ENCODE measurements at regions not wholly inside any gene's neighbourhood (a gene's known extent, or its start where the extent isn't known, plus 50 kb on each side); places are given as distances from the start of the nearest gene placed in this dataset.

DNA sequence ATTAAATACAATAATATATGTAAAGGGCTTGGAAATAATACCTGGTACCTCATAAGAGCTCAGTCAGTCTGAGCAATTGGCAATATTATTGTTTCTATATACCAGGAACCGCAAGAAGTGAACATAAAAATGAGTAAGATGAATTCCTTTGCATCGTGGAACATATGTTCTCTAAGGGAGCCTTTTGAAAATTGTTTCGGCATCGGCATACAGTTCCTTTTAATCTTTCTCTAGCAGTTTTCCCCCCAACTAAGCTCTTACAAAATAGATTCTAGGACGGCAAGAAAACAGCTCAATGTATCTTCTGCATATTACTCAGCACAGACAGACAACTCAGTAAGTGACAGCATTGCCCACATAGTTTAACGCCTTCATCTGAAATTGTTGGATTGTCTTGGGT lies 426.6 kb upstream of the WWC1 start:
- DNase-seq (ENCODE audit: low read depth, low spot score): no peak
- in situ Hi-C loops (cut with HindIII; ENCODE audit: low pct_unique_long_range_greater_than_20kb, low sequenced_read_pairs): no loop called here

DNA sequence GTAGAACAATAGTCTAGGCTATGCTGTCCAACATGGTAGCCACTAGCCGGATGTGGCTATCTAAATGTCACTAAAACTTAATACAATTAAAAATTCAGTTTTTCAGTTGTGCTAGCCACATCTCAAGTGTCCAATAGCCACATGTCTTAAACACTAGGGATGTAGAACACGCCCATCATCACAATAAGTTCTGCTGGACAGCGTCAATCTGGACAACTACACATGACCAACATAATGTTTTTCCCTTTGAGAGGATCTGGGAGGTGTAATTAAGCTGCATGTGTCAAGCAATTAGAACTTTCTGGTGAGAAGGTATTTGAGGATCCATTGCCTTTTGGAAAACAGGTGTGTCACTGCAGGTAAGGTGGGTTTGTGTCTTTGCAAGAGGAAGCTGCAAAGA lies 424.6 kb upstream of the WWC1 start:
- DNase-seq (ENCODE audit: low read depth, low spot score): no peak
- in situ Hi-C loops (cut with HindIII; ENCODE audit: low pct_unique_long_range_greater_than_20kb, low sequenced_read_pairs): no loop called here

DNA sequence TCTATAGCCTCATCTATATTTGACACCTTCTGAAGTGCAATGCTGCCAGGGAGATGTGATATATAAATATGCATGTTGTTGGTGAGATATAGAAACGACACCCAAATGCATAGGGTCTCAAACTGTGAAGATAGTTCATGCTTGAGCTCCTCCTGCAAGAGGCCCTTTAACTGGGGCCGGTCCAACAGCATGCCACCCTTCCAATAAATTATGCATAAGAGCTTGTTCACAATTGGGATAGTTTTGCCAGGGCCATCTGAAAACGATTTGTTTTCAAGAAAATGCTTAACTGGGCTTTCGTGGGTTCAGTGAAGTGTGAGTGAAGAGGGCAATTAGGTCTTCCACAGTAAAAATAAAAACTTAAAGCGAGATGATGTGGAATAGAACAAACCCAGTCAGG lies 424.2 kb upstream of the WWC1 start:
- in situ Hi-C loops (cut with HindIII; ENCODE audit: low pct_unique_long_range_greater_than_20kb, low sequenced_read_pairs): no loop called here
- DNase-seq (ENCODE audit: low read depth, low spot score): no peak

DNA sequence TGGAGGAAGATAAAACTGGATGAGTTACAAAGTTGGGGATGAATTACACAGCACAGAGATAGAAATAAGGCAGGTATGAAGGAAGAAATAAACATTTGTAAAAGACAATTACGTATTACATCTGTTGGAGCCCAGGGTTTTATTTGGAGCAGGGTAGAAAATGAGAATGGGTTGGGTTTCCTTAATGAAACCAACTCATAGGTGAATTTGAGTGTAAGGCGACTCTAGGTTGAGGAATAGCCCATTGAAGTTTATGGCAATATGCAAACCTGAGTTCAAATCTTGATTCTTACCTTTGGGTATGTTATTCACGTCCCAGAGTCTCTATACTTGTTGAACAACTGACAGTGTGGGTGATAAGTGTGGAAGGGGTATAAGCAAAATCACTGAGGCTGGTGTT lies 422.3 kb upstream of the WWC1 start:
- no peak for DNase-seq (ENCODE audit: low read depth, low spot score)
- in situ Hi-C loops (cut with HindIII; ENCODE audit: low pct_unique_long_range_greater_than_20kb, low sequenced_read_pairs): no loop called here

DNA sequence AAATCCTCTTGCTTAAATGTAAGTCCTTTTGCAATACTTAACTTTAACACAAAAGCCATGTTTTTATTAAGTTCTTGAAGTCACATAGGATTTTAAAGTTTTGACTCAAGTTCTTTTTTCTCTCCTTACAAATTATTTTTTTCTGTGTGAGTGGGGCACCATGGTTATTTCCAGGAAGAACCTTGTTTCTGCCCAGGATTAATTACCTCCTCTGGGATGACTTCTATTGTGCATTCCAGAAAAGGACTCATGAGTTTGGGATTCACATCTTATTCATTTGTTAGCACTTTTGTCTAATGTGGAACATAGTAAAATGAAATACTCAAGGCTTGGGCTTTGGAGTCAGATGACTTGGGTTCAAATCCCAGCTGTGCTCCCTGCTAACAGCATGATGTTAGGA lies 421.4 kb upstream of the WWC1 start:
- DNase-seq (ENCODE audit: low read depth, low spot score): no peak
- in situ Hi-C loops (cut with HindIII; ENCODE audit: low pct_unique_long_range_greater_than_20kb, low sequenced_read_pairs): no loop called here

DNA sequence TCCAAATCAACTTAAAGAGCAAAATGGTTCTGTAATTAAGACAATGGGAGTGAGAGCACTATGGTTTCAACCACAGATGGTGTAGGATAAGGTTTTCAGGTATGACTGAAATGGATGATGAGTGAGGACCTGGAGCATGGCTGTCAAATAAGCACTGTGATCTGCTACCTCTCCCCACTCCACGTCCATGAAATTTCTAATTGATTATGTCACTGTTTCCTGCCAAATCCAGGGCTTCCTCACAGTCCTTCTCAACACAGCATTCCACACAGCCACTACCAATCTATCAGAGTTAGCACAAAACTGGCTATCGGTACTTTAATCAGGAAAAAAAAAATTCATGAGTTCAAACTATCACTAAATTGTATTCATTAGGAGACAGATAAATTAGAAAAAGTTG lies 420.4 kb upstream of the WWC1 start:
- no peak for DNase-seq (ENCODE audit: low read depth, low spot score)
- in situ Hi-C loops (cut with HindIII; ENCODE audit: low pct_unique_long_range_greater_than_20kb, low sequenced_read_pairs): no loop called here

DNA sequence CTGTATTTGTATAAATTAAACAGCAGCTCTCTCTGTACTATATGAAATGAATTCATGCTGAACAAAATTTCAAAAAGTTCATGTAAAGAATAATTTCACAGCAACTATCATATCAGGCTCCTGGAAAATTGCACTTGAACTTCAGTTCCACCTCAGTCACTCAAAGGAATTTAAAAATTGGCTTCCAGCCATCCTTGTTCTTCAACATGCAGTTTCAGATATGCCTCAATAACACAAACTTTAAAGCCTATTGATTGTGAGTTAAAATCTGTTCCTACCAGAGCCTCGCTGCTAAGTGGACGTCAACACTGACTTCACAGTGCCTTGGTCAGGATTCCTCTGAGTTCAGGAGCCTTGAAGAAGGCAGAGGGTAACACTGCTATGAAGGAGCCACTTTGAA lies 418.7 kb upstream of the WWC1 start:
- in situ Hi-C loops (cut with HindIII; ENCODE audit: low pct_unique_long_range_greater_than_20kb, low sequenced_read_pairs): no loop called here
- DNase-seq (ENCODE audit: low read depth, low spot score): no peak

DNA sequence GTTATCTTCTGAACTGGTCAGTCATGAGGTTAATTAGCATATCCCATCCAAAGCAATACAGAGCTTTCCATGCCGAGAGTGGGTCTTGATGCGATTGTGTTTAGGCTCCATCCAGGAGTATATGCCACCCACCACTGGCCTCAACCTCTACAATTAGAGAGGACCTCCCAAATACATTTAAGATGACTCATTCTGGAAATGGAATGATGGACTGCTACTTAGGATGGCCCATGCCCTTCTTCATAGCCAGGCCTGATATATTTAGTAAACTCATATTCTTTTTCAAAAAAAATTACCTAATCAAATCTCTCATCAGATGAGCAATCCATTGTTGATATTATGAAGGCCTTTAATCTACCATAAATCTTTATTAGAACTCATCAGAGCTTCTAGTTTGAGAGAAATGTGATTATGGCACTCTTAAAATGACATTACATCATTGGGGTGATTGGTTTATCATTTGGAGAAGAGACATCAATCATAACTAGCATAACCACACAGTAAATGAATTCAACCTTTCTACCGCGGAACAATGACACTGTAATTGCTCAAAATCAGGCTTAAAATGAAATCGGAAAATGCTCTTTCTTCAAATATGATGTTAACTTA lies 414.2 kb upstream of the WWC1 start:
- in situ Hi-C loops (cut with HindIII; ENCODE audit: low pct_unique_long_range_greater_than_20kb, low sequenced_read_pairs): no loop called here
- no peak for DNase-seq (ENCODE audit: low read depth, low spot score)

DNA sequence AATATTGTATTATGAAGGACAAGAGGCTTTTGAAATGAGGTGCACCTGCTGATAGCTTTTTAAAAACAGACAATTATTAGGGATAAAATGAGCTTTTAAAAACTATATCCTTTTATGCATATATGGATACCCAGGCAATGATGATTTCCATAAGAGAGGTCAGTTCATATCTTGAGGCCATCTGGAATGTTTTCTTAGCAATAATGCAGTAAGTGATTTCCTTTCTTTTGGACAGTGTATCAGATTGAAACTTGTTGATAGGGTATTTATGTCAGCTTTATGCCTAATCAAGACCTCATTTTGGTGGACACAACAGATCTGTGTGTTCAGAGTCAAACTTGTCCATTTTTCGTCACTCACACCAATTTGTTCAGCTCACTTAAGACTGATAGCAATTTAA lies 413.5 kb upstream of the WWC1 start:
- in situ Hi-C loops (cut with HindIII; ENCODE audit: low pct_unique_long_range_greater_than_20kb, low sequenced_read_pairs): no loop called here
- no peak for DNase-seq (ENCODE audit: low read depth, low spot score)

DNA sequence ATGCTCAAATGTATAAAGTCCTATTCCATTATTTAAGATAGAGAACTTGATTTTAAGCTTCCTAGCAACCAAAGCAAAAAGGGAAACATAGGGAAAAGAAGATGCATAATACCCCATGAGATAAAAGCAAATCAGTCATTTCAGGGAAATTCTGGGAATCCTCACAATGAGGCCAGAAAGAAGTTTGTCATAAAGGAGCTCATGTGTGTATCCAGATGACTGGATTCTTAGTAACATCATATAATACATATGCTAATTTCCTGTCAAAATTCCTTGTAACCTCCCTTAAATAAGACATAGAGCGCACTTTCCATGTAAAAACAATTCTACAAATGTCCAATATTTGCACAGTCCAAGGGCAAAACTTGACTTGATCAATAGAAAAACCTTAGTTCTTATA lies 411.0 kb upstream of the WWC1 start:
- DNase-seq (ENCODE audit: low read depth, low spot score): no peak
- in situ Hi-C loops (cut with HindIII; ENCODE audit: low pct_unique_long_range_greater_than_20kb, low sequenced_read_pairs): no loop called here

DNA sequence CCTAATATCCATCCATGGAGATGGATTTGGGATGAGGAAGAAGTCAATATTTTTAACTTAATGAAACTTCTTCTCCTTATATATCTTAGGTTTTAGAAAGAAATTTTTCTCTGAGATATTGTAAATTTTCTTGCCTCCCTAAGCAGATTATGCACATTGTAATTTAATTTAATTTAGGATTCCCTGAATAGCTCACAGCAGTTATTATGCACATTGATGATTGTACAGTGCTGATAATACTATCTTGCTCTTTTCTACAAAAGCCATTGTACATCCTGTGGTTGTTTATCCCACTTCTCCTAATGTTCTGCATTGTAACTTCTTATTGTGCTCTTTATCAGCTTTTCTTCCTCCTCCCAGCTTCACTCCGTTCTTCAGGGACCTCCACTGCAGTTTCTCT lies 410.4 kb upstream of the WWC1 start:
- in situ Hi-C loops (cut with HindIII; ENCODE audit: low pct_unique_long_range_greater_than_20kb, low sequenced_read_pairs): no loop called here
- no peak for DNase-seq (ENCODE audit: low read depth, low spot score)

DNA sequence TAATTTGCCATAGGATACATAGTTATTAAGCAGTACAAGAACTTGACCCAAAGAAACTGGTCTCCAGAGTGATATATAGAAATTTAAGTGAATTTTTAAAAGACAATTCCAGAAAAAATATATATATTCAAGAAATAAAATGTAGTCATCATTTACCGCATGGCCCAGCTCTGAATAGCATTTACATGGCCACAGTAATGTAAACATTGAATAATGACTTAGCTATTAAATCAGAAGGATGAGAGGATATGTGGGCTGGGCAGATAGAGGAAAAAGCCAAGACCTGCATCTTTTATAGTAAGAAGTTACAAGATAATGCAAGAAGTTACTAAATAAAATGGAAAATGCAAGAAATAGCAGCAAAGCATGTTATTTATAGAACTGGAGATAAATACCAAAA lies 405.2 kb upstream of the WWC1 start:
- no peak for DNase-seq (ENCODE audit: low read depth, low spot score)
- in situ Hi-C loops (cut with HindIII; ENCODE audit: low pct_unique_long_range_greater_than_20kb, low sequenced_read_pairs): no loop called here

DNA sequence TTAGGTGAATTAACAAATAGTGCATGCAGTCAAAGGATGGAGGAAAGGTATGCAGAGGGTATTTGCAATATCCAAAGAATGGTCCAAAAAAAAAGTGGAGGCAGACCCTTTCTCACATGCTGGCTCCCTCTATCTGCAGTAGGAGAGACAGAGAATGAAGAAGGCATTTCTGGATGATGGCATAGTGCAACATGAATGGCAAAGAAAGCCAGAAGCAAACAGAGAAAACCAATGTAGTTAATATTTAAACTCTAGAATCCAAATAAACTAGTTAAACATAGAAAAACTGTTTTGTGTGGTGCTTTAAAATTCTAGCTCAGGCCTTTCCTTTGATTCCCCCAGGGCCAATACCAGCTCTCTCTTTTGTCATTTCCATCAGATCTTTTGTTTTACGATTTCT lies 403.1 kb upstream of the WWC1 start:
- DNase-seq (ENCODE audit: low read depth, low spot score): no peak
- in situ Hi-C loops (cut with HindIII; ENCODE audit: low pct_unique_long_range_greater_than_20kb, low sequenced_read_pairs): no loop called here

DNA sequence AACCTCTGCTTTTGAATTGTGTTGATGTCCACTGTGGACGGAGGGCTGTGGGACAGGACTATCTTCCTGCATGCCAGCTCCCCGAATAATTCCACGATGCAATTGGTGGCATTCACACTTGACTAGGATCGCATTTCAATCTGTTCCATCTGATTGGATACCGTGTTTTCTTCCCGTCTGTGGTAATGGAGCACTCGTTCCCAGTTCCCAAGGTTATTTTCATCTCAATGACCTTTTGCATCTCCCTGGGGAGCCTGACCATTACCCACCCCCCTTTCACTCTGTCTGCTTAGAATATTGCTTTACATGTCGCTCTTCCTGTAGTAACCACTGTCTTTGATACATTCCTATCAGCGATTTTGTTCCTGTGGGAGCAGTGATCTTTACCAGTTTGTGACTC lies 402.2 kb upstream of the WWC1 start:
- DNase-seq (ENCODE audit: low read depth, low spot score): no peak
- in situ Hi-C loops (cut with HindIII; ENCODE audit: low pct_unique_long_range_greater_than_20kb, low sequenced_read_pairs): no loop called here

DNA sequence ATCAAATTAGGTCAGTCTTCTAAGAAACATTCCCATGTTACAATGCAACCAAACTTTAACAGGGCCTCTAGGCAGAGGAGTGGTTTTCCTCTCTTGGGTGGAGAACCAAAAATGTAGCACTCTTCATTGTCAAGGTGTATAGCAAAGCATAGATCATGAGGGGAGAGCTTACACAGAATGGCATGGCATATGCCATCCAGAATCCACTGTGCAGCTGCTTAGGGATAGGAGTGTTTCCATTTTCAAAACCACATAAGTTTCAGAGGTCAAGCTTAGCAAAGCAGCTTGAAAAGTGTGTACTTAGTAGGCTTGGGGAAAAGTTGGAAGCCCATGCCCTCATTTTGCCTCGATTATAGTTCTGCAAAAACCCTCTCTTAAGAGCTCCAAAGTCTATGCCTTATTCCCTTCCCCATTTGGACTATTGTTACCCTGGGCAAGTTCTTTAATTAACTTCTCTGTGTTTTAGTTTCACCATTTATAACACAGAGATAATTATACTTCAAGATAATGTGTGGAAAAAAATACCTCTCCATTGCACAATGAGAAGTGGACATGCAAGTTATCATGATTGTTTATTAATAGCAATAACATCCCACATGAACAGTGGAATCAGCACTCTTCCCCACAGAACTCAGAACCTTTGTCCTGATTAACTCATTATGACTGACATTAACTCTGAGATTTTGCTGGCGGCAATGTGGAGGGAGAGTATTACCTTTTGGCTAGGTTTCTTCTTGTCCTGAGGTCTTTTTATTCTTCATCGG lies 398.9 kb upstream of the WWC1 start:
- DNase-seq (ENCODE audit: low read depth, low spot score): no peak
- in situ Hi-C loops (cut with HindIII; ENCODE audit: low pct_unique_long_range_greater_than_20kb, low sequenced_read_pairs): no loop called here

DNA sequence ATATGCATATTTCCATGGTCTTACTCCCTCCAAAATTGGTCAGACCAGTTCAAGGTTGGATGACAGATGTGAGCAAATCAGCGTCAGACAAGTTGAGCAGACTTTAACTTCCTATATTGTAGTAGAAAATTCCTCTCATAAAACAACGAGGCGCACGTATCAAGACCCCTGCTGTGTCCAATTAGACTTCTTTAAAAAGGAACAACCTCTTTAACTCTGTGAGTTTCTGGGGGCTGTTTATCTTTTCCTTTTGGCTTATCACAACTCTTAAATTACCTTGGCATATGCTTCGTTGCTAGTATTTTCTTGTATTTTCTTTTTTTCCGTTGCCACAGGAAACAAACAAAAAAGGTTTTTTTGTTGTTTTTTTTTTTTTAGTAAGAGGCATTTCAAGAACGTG lies 398.2 kb upstream of the WWC1 start:
- DNase-seq (ENCODE audit: low read depth, low spot score): no peak
- in situ Hi-C loops (cut with HindIII; ENCODE audit: low pct_unique_long_range_greater_than_20kb, low sequenced_read_pairs): no loop called here

DNA sequence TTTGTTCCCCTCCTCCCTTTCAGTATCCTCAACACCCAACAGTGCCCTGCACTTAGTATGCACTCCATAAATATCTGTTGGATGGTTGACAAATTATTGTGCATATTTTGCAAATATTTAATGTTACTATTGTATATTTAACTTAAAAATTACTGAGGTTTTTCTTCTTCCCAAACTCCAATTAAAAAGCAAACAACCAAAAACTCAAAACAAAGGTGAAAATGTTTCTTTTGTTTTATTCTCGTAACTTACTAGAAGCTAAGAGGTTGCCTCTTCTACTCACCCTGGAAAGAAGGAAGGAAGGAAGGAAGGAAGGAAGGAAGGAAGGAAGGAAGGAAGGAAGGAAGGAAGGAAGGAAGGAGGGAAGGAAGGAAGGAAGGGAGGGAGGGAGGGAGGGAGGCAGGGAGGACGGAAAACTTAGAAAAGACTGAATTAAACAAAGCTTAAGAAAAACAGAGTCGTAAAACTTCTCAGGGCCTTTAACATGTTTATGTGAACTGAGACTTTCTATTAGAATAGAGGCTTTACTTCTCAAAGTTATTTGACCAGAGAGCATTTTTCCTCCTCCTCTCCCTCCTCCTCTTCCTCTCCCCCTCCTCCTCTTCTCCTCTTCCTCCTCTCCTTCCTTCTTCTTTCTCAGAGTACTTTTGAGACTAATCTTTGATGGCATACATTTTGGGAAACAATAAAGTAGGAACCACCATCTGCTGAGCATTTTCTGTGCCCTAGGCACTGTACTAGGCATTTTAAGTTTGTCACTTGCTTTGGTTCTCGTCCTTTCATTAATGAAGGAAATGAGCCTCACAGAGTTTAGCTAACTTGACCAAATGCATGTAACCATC lies 396.6 kb upstream of the WWC1 start:
- in situ Hi-C loops (cut with HindIII; ENCODE audit: low pct_unique_long_range_greater_than_20kb, low sequenced_read_pairs): no loop called here
- DNase-seq (ENCODE audit: low read depth, low spot score): no peak

DNA sequence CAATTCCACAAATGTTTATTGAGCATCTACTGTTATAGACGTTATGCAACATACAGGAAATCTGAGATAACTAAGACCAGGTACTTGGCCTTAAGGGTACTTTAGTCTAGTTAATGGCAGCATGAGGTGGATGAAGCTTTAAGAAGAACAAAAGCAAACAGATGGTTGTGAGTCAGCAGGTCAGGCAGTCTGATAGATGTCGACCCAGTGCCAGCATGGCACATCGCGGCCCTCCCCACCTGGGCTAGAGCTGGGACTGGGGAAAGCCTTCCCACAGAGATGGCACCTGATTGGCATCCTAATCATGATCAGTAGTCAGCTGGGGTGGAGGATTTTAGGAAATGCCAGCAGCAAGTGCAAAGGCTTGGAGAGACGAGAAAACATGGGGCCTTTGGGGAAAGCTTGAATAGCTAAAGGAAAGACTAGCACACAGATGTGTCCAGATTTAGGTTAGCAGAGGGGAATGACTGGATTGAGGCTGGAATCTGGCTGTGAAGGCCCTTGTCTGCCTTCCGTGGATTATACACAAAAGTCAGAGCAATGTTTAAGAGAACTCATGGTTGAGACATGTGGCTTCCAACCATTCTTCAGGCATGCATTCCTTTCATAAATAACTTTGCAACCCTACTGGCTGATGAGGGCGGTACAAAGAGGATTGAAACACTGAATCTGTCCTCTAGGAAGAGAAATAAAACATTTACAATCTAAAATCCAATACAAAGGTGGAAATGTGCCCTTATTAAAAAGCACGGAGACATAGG lies 395.4 kb upstream of the WWC1 start:
- no peak for DNase-seq (ENCODE audit: low read depth, low spot score)
- in situ Hi-C loops (cut with HindIII; ENCODE audit: low pct_unique_long_range_greater_than_20kb, low sequenced_read_pairs): no loop called here

All from SK-MEL-5 (cell line).